GM12878 (cell line): ENCODE measurements at regions not wholly inside any gene's neighbourhood (a gene's known extent, or its start where the extent isn't known, plus 50 kb on each side); places are given as distances from the start of the nearest gene placed in this dataset.

Experiments used
- ATAC-seq: fragments of 200-7000 bp; cut with Tn5 transposase; 3 replicates; pipeline ENCODE4 v1.9.1; 2020; ENCODE audit warnings: mild to moderate bottlenecking, moderate library complexity
- BruUV-seq: library from RNA; stranded (reverse); fragments of 400-500 nt; replicated peaks from 2 replicates; lab custom pipeline; 2021; lab: Mats Ljungman, UMichigan
- CTCF ChIA-PET: fragments of 300-600 bp; sonication (Branson Sonifier 250); formaldehyde crosslinking; extraction: SDS; loops from one replicate; lab custom pipeline; 2021; ENCODE audit warnings: inconsistent platforms; lab: Yijun Ruan, JAX
- POLR2A ChIA-PET: fragments of 350-600 bp; formaldehyde crosslinking; extraction: SDS; loops from one replicate; lab custom pipeline; 2021; ENCODE audit warnings: inconsistent platforms; lab: Charles Lee
- RAD21 ChIA-PET: fragments of 300-600 bp; sonication (Branson Sonifier 250); formaldehyde crosslinking; loops from one replicate; lab custom pipeline; 2023; ENCODE audit warnings: antibody characterized with exemption; ENCODE audit not compliant: unreplicated experiment; lab: Charles Lee
- SMC1A ChIA-PET: fragments of 300-600 bp; sonication (Branson Sonifier 250); formaldehyde crosslinking; loops from one replicate; lab custom pipeline; 2023; ENCODE audit not compliant: unreplicated experiment, uncharacterized antibody; lab: Charles Lee
- DNase-seq: peaks from one replicate; pipeline ENCODE4 v3.0.0-alpha.2; 2011; ENCODE audit warnings: low read depth, low spot score
- FAIRE-seq: peaks from 3 replicates; lab custom pipeline; 2011; peaks lifted over from hg19 to GRCh38; lab: Jason Lieb, UNC
- H2AFZ ChIP-seq: 2 replicates; pipeline ENCODE4 v1.6.0; 2011; ENCODE audit warnings: low read depth, low read length, control low read depth; ENCODE audit not compliant: control insufficient read depth
- H3K27ac ChIP-seq: 2 replicates; pipeline ENCODE4 v1.5.1; 2011; ENCODE audit warnings: control low read depth; ENCODE audit not compliant: control insufficient read depth, insufficient read depth
- H3K27me3 ChIP-seq, 2 experiments: replicated peaks in 1 of 2; 2 replicates each; pipeline versions ENCODE4 v1.6.0 to v1.6.1; 2011; ENCODE audit warnings: low read length in 1 of 2; ENCODE audit not compliant: control insufficient read depth in 2 of 2, insufficient read depth in 2 of 2
- H3K36me3 ChIP-seq, 2 experiments: 2 replicates each; pipeline ENCODE4 v1.5.1; 2011; ENCODE audit warnings: low read length in 1 of 2; ENCODE audit not compliant: control insufficient read depth in 2 of 2, insufficient read depth in 2 of 2
- H3K4me1 ChIP-seq: 2 replicates; pipeline ENCODE4 v1.6.1; 2011; ENCODE audit warnings: mild to moderate bottlenecking, low read length, moderate library complexity, mixed read lengths; ENCODE audit not compliant: control insufficient read depth, insufficient read depth
- H3K4me2 ChIP-seq: 2 replicates; pipeline ENCODE4 v1.6.0; 2011; ENCODE audit warnings: control low read depth; ENCODE audit not compliant: control insufficient read depth, insufficient read depth
- H3K4me3 ChIP-seq: fragments of 200-600 bp; sonication (generic); 2 replicates; pipeline ENCODE4 v1.5.1; 2016
- H3K79me2 ChIP-seq: 2 replicates; pipeline ENCODE4 v1.6.0; 2011; ENCODE audit warnings: low read length; ENCODE audit not compliant: control insufficient read depth, insufficient read depth
- H3K9ac ChIP-seq: 2 replicates; pipeline ENCODE4 v1.8.0; 2011; ENCODE audit warnings: low read length, control low read depth, mixed read lengths; ENCODE audit not compliant: control insufficient read depth, insufficient read depth
- H3K9me3 ChIP-seq: replicated peaks from 3 replicates; pipeline ENCODE4 v1.5.1; 2011; ENCODE audit warnings: mild to moderate bottlenecking, low read length; ENCODE audit not compliant: control insufficient read depth, insufficient read depth
- H4K20me1 ChIP-seq: 2 replicates; pipeline ENCODE4 v1.6.0; 2011; ENCODE audit not compliant: control insufficient read depth, insufficient read depth
- CEBPB ChIP-seq, 2 experiments: fragments of 150-350 bp in 1 of 2; IDR thresholded peaks; 2 replicates each; pipeline ENCODE4 v1.6.1; 2012 to 2014; ENCODE audit warnings: low read depth in 2 of 2, low read length in 2 of 2, borderline replicate concordance in 1 of 2, inconsistent platforms in 1 of 2
- FOXK2 ChIP-seq: fragments of 450-650 bp; IDR thresholded peaks from 2 replicates; pipeline ENCODE4 v1.6.1; 2017; ENCODE audit warnings: mild to moderate bottlenecking, moderate library complexity
- NR2C1 ChIP-seq: fragments of 450-650 bp; IDR thresholded peaks from 2 replicates; pipeline ENCODE4 v1.6.1; 2017; ENCODE audit warnings: antibody characterized with exemption, mild to moderate bottlenecking, moderate library complexity
- WGBS: methylation state at CpG from one replicate; pipeline ENCODE4 v1.1.6; 2016; ENCODE audit warnings: low lambda C conversion rate; ENCODE audit not compliant: insufficient replicate concordance, insufficient coverage; ENCODE audit errors: missing lambda C conversion rate; 5-methylcytosine and 5-hydroxymethylcytosine counted together
- in situ Hi-C: fragments of 300-500 bp; cut with MboI; formaldehyde crosslinking; loops from 9 replicates; pipeline ENCODE4 v1.14.3; 2018; ENCODE audit warnings: mixed read lengths
- intact Hi-C: fragments of 100-400 bp; cut with micrococcal nuclease; formaldehyde crosslinking; loops from one replicate; pipeline ENCODE4 v1.14.2; 2022; ENCODE audit not compliant: unreplicated experiment
- TF ChIP-seq, protein P1 (sequence below): fragments of 450-650 bp; IDR thresholded peaks from 2 replicates; pipeline ENCODE4 v1.6.1; 2017; ENCODE audit warnings: mild to moderate bottlenecking, low read depth, inconsistent platforms; ENCODE audit not compliant: poor library complexity, severe bottlenecking
- TF ChIP-seq, protein P2 (sequence below): fragments of 450-650 bp; IDR thresholded peaks from 2 replicates; pipeline ENCODE4 v1.6.1; 2016; ENCODE audit warnings: mild to moderate bottlenecking
- TF ChIP-seq, protein P3 (sequence below): IDR thresholded peaks from 2 replicates; pipeline ENCODE4 v1.6.1; 2011; ENCODE audit warnings: borderline replicate concordance, low read depth, mild to moderate bottlenecking, moderate library complexity, low read length; ENCODE audit not compliant: insufficient read depth, poor library complexity, severe bottlenecking
- TF ChIP-seq, protein P4 (sequence below): IDR thresholded peaks from 2 replicates; pipeline ENCODE4 v1.6.1; 2011; ENCODE audit warnings: borderline replicate concordance, low read depth, mild to moderate bottlenecking, moderate library complexity, mixed read lengths, low read length; ENCODE audit not compliant: insufficient read depth; ENCODE audit errors: extremely low read length

DNA sequence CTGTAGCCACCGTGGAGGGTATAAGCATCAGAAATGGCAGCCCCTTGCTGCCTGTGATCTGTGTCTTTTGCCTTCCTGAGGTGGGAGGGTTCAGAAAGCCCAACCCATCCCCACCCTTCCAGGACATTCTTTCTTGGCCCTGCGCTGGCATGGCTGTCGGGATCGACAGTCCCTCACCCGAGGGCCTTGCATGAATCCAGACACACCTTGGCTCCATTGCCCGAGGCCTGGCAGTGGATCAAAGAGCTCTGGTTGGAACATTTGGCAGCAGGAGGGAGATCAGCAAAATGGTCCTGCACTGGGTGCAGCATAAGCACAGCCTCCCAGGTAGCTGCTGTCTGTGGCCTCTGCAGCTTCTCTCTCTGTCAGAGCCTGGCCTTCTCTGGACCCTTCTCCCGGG is 246.6 kb upstream of the MAF start:
- Histone ChIP-seq H3K4me2 (no peak overlapping the region), H3K9me3 (no peaks in the 10 kb centered on the region; the same call in 2 of the 3 replicates), H3K79me2 (no peaks in the 10 kb centered on the region), H2AFZ (no peak overlapping the region), H3K36me3 (no peaks in the 10 kb centered on the region), H4K20me1 (no peaks in the 10 kb centered on the region), H3K4me3 (no peak overlapping the region), H3K27ac (no peak overlapping the region), H3K27me3 (no peaks in the 10 kb centered on the region), H3K4me1 (peaks cover 28% of the 10 kb centered on the region), H3K9ac (no peak overlapping the region)
- no TSS peak for BruUV-seq
- ChIA-PET RAD21 (no interaction called here), CTCF (no interaction called here), POLR2A (no interaction called here), SMC1A (interaction anchor here (0.9 kb wide), 1 partner anchor 58 kb away, joined by 3 read pairs; no protein-coding TSS in a partner anchor)
- DNase-seq (no peak), FAIRE-seq (no peak), ATAC-seq (no peak)
- TF ChIP-seq FOXK2, result no peak
- TF ChIP-seq CEBPB (IDR thresholded peaks at IDR 0.05; ENCODE audit: borderline replicate concordance in 1 of 2, low read depth in 2 of 2, low read length in 2 of 2), result no peak
- TF ChIP-seq, protein P1, sequence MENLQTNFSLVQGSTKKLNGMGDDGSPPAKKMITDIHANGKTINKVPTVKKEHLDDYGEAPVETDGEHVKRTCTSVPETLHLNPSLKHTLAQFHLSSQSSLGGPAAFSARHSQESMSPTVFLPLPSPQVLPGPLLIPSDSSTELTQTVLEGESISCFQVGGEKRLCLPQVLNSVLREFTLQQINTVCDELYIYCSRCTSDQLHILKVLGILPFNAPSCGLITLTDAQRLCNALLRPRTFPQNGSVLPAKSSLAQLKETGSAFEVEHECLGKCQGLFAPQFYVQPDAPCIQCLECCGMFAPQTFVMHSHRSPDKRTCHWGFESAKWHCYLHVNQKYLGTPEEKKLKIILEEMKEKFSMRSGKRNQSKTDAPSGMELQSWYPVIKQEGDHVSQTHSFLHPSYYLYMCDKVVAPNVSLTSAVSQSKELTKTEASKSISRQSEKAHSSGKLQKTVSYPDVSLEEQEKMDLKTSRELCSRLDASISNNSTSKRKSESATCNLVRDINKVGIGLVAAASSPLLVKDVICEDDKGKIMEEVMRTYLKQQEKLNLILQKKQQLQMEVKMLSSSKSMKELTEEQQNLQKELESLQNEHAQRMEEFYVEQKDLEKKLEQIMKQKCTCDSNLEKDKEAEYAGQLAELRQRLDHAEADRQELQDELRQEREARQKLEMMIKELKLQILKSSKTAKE, result no peak
- TF ChIP-seq, protein P2, sequence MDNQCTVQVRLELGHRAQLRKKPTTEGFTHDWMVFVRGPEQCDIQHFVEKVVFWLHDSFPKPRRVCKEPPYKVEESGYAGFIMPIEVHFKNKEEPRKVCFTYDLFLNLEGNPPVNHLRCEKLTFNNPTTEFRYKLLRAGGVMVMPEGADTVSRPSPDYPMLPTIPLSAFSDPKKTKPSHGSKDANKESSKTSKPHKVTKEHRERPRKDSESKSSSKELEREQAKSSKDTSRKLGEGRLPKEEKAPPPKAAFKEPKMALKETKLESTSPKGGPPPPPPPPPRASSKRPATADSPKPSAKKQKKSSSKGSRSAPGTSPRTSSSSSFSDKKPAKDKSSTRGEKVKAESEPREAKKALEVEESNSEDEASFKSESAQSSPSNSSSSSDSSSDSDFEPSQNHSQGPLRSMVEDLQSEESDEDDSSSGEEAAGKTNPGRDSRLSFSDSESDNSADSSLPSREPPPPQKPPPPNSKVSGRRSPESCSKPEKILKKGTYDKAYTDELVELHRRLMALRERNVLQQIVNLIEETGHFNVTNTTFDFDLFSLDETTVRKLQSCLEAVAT, result no peak
- TF ChIP-seq NR2C1, result no peak
- TF ChIP-seq, protein P3, sequence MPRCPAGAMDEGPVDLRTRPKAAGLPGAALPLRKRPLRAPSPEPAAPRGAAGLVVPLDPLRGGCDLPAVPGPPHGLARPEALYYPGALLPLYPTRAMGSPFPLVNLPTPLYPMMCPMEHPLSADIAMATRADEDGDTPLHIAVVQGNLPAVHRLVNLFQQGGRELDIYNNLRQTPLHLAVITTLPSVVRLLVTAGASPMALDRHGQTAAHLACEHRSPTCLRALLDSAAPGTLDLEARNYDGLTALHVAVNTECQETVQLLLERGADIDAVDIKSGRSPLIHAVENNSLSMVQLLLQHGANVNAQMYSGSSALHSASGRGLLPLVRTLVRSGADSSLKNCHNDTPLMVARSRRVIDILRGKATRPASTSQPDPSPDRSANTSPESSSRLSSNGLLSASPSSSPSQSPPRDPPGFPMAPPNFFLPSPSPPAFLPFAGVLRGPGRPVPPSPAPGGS, result no peak
- TF ChIP-seq, protein P4, sequence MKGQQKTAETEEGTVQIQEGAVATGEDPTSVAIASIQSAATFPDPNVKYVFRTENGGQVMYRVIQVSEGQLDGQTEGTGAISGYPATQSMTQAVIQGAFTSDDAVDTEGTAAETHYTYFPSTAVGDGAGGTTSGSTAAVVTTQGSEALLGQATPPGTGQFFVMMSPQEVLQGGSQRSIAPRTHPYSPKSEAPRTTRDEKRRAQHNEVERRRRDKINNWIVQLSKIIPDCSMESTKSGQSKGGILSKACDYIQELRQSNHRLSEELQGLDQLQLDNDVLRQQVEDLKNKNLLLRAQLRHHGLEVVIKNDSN, result no peak
- intact Hi-C loops, result no loop called here
- WGBS, result 32% methylated on average over 7 of the region's 7 CpGs
- in situ Hi-C loops, result no loop called here
